CD14-positive monocyte (primary cell): ENCODE measurements at regions not wholly inside any gene's neighbourhood (a gene's known extent, or its start where the extent isn't known, plus 50 kb on each side); places are given as distances from the start of the nearest gene placed in this dataset.

Source experiments
- DNase-seq, 3 donors: peaks; one replicate each; pipeline ENCODE4 v3.0.0-alpha.2; 2011 to 2022
- H2AFZ ChIP-seq: 2 replicates; pipeline ENCODE4 v1.6.0; 2012; ENCODE audit warnings: mild to moderate bottlenecking, low read depth, low read length, inconsistent platforms; ENCODE audit not compliant: insufficient read depth, poor library complexity, severe bottlenecking
- H3K27ac ChIP-seq, 2 donors: 1 replicate in 1 of 2; 2 replicates in 1 of 2; pipeline ENCODE4 v1.5.1; 2012 to 2013; ENCODE audit warnings: low read length in 2 of 2, control low read depth in 1 of 2, inconsistent platforms in 1 of 2, low read depth in 1 of 2, mild to moderate bottlenecking in 1 of 2
- H3K27me3 ChIP-seq, 2 donors: one replicate each; pipeline versions ENCODE4 v1.6.0 to v1.6.1; 2011 to 2013; ENCODE audit warnings: low read length in 2 of 2; ENCODE audit not compliant: control insufficient read depth in 2 of 2, insufficient read depth in 2 of 2
- H3K36me3 ChIP-seq, 2 donors: replicated peaks in 1 of 2; 1 replicate in 1 of 2; 2 replicates in 1 of 2; pipeline versions ENCODE4 v1.5.1 to v1.6.1; 2012 to 2013; ENCODE audit warnings: low read length in 2 of 2, control low read depth in 1 of 2, inconsistent platforms in 1 of 2, mild to moderate bottlenecking in 1 of 2; ENCODE audit not compliant: insufficient read depth in 2 of 2, control insufficient read depth in 1 of 2
- H3K4me1 ChIP-seq, 2 donors: 1 replicate in 1 of 2; 2 replicates in 1 of 2; pipeline versions ENCODE4 v1.5.1 to v1.6.1; 2012 to 2013; ENCODE audit warnings: low read length in 2 of 2, control low read depth in 1 of 2, inconsistent platforms in 1 of 2, mild to moderate bottlenecking in 1 of 2, moderate library complexity in 1 of 2; ENCODE audit not compliant: insufficient read depth in 2 of 2, control insufficient read depth in 1 of 2
- H3K4me2 ChIP-seq: replicated peaks from 2 replicates; pipeline ENCODE3; 2012; ENCODE audit warnings: low read length, moderate library complexity, mild to moderate bottlenecking; ENCODE audit not compliant: poor library complexity, severe bottlenecking; ENCODE audit errors: extremely low read depth
- H3K4me3 ChIP-seq, 3 experiments: fragments of 200-600 bp in 1 of 3; sonication (generic) in 1 of 3; replicated peaks in 1 of 3; 1 replicate in 2 of 3; 2 replicates in 1 of 3; pipeline ENCODE4 v1.5.1; 2011 to 2013; ENCODE audit warnings: low read length in 3 of 3, mild to moderate bottlenecking in 3 of 3, control low read depth in 2 of 3, low read depth in 2 of 3, inconsistent platforms in 1 of 3, moderate library complexity in 1 of 3
- H3K79me2 ChIP-seq: 2 replicates; pipeline ENCODE4 v1.6.0; 2012; ENCODE audit warnings: mild to moderate bottlenecking, control low read depth, inconsistent platforms, low read length, moderate library complexity; ENCODE audit not compliant: insufficient read depth
- H3K9ac ChIP-seq: 2 replicates; pipeline ENCODE4 v1.6.0; 2017; ENCODE audit warnings: low read length, mild to moderate bottlenecking; ENCODE audit not compliant: insufficient read depth, poor library complexity, severe bottlenecking
- H3K9me3 ChIP-seq, 2 donors: replicated peaks in 1 of 2; 1 replicate in 1 of 2; 2 replicates in 1 of 2; pipeline versions ENCODE4 v1.5.1 to v1.6.1; 2012 to 2013; ENCODE audit warnings: low read length in 2 of 2, control low read depth in 1 of 2; ENCODE audit not compliant: control insufficient read depth in 1 of 2, insufficient read depth in 1 of 2
- H4K20me1 ChIP-seq: 2 replicates; pipeline ENCODE4 v1.6.0; 2012; ENCODE audit warnings: mild to moderate bottlenecking, low read length, control low read depth, moderate library complexity; ENCODE audit not compliant: insufficient read depth
- H3K27ac Mint-ChIP-seq, 7 donors: one replicate each; pipeline ENCODE4 v1.8.0; 2020; ENCODE audit warnings: mild to moderate bottlenecking in 7 of 7, mixed read lengths in 7 of 7, moderate library complexity in 6 of 7, inconsistent platforms in 2 of 7
- H3K27me3 Mint-ChIP-seq, 3 donors: one replicate each; pipeline ENCODE4 v1.8.0; 2021 to 2022; ENCODE audit warnings: low read depth in 3 of 3, mild to moderate bottlenecking in 3 of 3, mixed read lengths in 3 of 3, moderate library complexity in 3 of 3, inconsistent platforms in 1 of 3
- H3K36me3 Mint-ChIP-seq, 2 donors: one replicate each; pipeline ENCODE4 v1.8.0; 2020; ENCODE audit warnings: mixed read lengths in 2 of 2, inconsistent platforms in 1 of 2, mild to moderate bottlenecking in 1 of 2
- H3K4me1 Mint-ChIP-seq: one replicate; pipeline ENCODE4 v1.8.0; 2020; ENCODE audit warnings: mild to moderate bottlenecking, mixed read lengths
- H3K4me3 Mint-ChIP-seq, 2 donors: one replicate each; pipeline ENCODE4 v1.8.0; 2020; ENCODE audit warnings: mild to moderate bottlenecking in 2 of 2, mixed read lengths in 2 of 2, moderate library complexity in 1 of 2
- H3K9me3 Mint-ChIP-seq, 7 donors: one replicate each; pipeline ENCODE4 v1.8.0; 2020 to 2022; ENCODE audit warnings: mixed read lengths in 7 of 7, mild to moderate bottlenecking in 6 of 7, moderate library complexity in 6 of 7, inconsistent platforms in 2 of 7
- WGBS: methylation state at CpG from one replicate; pipeline ENCODE4 v1.1.5; 2013; ENCODE audit warnings: missing lambda C conversion rate; ENCODE audit not compliant: insufficient coverage; 5-methylcytosine and 5-hydroxymethylcytosine counted together
- intact Hi-C, 2 donors: fragments of 100-400 bp; cut with micrococcal nuclease; formaldehyde crosslinking; loops; one replicate each; pipeline versions ENCODE4 v1.15.0 to v1.15.1; 2023
- TF ChIP-seq, protein P1 (sequence below): fragments of 200-600 bp; IDR thresholded peaks from one replicate; pipeline ENCODE4 v1.8.0; 2022; ENCODE audit warnings: antibody characterized with exemption, mild to moderate bottlenecking

DNA sequence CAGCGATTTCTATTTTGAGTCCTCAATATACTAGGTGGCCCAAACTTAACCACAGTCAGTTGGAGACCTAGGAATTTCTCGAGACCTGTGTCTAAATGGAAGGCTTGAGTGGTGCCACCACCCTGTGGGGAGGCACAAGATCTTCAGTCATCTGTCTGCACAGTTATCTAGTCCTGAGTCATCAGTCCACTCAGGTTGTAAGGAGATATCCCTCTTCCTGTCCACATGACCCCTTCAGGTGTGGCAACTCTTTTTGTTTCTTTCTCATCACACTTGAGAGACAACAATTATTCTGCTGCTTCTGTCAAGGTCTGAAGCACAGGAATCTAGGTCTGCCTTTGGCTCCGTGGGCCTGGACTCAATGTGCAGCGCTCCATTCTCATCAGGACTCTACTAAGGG is 64.4 kb upstream of the IBSP start:
- Histone ChIP-seq H3K9me3 (no peaks in the 10 kb centered on the region), H3K36me3 (no peaks in the 10 kb centered on the region), H3K27me3 (no peaks in the 10 kb centered on the region), H3K4me1 (peaks cover 12% of the 10 kb centered on the region in 2 donors), H3K4me3 (no peak overlapping the region), H3K27ac (no peak overlapping the region), H4K20me1 (no peaks in the 10 kb centered on the region), H2AFZ (no peak overlapping the region), H3K79me2 (no peaks in the 10 kb centered on the region), H3K9ac (no peak overlapping the region), H3K4me2 (no peak overlapping the region)
- peaks cover 0 to 4% (median 0%) of the 10 kb centered on the region in 7 donors for H3K9me3 Mint-ChIP-seq
- peaks cover 12% of the 10 kb centered on the region for H3K4me1 Mint-ChIP-seq
- H3K36me3 Mint-ChIP-seq = no peaks in the 10 kb centered on the region
- intact Hi-C loops = loop anchor here in 1 of 2 donors (10.0 kb wide), 1 partner anchor 100 kb away; the partner anchor contains the start of gene MEPE
- H3K27me3 Mint-ChIP-seq = peaks cover 0 to 5% (median 0%) of the 10 kb centered on the region in 3 donors
- no peak for DNase-seq
- WGBS = 100% methylated on average over 1 of the region's 4 CpGs
- H3K27ac Mint-ChIP-seq = peak overlapping the region in 2 of 7 donors; percentile 17 to 31
- TF ChIP-seq, protein P1, sequence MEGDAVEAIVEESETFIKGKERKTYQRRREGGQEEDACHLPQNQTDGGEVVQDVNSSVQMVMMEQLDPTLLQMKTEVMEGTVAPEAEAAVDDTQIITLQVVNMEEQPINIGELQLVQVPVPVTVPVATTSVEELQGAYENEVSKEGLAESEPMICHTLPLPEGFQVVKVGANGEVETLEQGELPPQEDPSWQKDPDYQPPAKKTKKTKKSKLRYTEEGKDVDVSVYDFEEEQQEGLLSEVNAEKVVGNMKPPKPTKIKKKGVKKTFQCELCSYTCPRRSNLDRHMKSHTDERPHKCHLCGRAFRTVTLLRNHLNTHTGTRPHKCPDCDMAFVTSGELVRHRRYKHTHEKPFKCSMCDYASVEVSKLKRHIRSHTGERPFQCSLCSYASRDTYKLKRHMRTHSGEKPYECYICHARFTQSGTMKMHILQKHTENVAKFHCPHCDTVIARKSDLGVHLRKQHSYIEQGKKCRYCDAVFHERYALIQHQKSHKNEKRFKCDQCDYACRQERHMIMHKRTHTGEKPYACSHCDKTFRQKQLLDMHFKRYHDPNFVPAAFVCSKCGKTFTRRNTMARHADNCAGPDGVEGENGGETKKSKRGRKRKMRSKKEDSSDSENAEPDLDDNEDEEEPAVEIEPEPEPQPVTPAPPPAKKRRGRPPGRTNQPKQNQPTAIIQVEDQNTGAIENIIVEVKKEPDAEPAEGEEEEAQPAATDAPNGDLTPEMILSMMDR = no peak
- H3K4me3 Mint-ChIP-seq = no peak overlapping the region

DNA sequence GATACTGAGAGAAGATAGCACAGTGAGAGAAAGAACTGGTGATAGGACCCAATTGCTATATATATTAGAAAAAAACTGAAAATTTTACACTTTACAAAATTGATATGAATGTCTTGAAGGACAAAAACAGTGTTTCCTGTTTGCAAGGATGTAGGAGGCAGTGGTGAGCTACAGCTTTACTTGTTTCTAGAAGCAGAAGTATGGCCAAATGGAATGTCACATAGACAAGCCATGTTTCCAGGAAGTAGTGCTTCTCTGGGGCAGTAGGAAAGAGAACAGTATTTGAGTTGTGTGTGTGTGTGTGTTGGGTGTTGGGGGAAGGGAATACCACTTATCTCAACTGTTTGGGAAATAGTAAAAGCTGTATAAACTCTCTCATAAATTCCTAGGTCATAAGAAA is 60.9 kb upstream of the IBSP start:
- peaks cover 0 to 5% (median 1%) of the 10 kb centered on the region in 3 donors for H3K27me3 Mint-ChIP-seq

More for the DNA sequence above, 60.9 kb upstream of the IBSP start:
- no peak overlapping the region for H3K4me2 ChIP-seq
- no peak overlapping the region for H2AFZ ChIP-seq
- intact Hi-C loops = loop anchor here in 1 of 2 donors (10.0 kb wide), 1 partner anchor 96 kb away; the partner anchor contains the start of gene MEPE
- TF ChIP-seq, protein P1 = no peak
- peaks cover 0 to 4% (median 3%) of the 10 kb centered on the region in 7 donors for H3K9me3 Mint-ChIP-seq
- no peak overlapping the region for H3K9ac ChIP-seq
- H3K36me3 Mint-ChIP-seq = no peaks in the 10 kb centered on the region
- no peak overlapping the region for H3K4me3 Mint-ChIP-seq
- H3K79me2 ChIP-seq = no peaks in the 10 kb centered on the region
- no peaks in the 10 kb centered on the region for H4K20me1 ChIP-seq
- H3K36me3 ChIP-seq = no peaks in the 10 kb centered on the region
- H3K4me1 ChIP-seq = no peaks in the 10 kb centered on the region
- no peak overlapping the region for H3K4me3 ChIP-seq
- no peaks in the 10 kb centered on the region for H3K9me3 ChIP-seq
- DNase-seq = no peak
- no peaks in the 10 kb centered on the region for H3K4me1 Mint-ChIP-seq
- H3K27me3 ChIP-seq = no peaks in the 10 kb centered on the region
- no peak overlapping the region for H3K27ac ChIP-seq
- no peak overlapping the region for H3K27ac Mint-ChIP-seq
